B cell (primary cell): ENCODE measurements at regions not wholly inside any gene's neighbourhood (a gene's known extent, or its start where the extent isn't known, plus 50 kb on each side); places are given as distances from the start of the nearest gene placed in this dataset.

Source experiments
- ATAC-seq: fragments of 200-7000 bp; cut with Tn5 transposase; one replicate; pipeline ENCODE4 v1.10.0; 2021; ENCODE audit warnings: low read depth, mild to moderate bottlenecking, moderate number of reproducible peaks, moderate library complexity
- CTCF ChIA-PET: fragments of 350-600 bp; sonication (Branson Sonifier 250); formaldehyde crosslinking; loops from one replicate; lab custom pipeline; 2021; ENCODE audit warnings: antibody characterized with exemption, inconsistent platforms; lab: Charles Lee
- POLR2A ChIA-PET: fragments of 350-600 bp; sonication (Branson Sonifier 250); formaldehyde crosslinking; loops from one replicate; lab custom pipeline; 2021; ENCODE audit warnings: antibody characterized with exemption; lab: Charles Lee
- DNase-seq: peaks from one replicate; pipeline ENCODE4 v3.0.0; 2013
- H2AFZ ChIP-seq: 2 replicates; pipeline ENCODE4 v1.6.1; 2012; ENCODE audit warnings: mild to moderate bottlenecking, low read depth, low read length; ENCODE audit not compliant: insufficient read depth, poor library complexity, severe bottlenecking
- H3K27ac ChIP-seq, 2 donors: 1 replicate in 1 of 2; 2 replicates in 1 of 2; pipeline ENCODE4 v1.5.1; 2012 to 2013; ENCODE audit warnings: low read length in 2 of 2, mild to moderate bottlenecking in 2 of 2, moderate library complexity in 1 of 2
- H3K27me3 ChIP-seq, 4 experiments: fragments of 200-600 bp in 1 of 4; sonication (generic) in 1 of 4; replicated peaks in 1 of 4; 1 replicate in 2 of 4; 2 replicates in 2 of 4; pipeline versions ENCODE4 v1.6.1 to v1.7.0; 2013 to 2016; ENCODE audit warnings: low read length in 3 of 4, mild to moderate bottlenecking in 2 of 4, mixed read lengths in 1 of 4, moderate library complexity in 1 of 4; ENCODE audit not compliant: insufficient read depth in 4 of 4, control insufficient read depth in 3 of 4; ENCODE audit errors: control extremely low read depth in 1 of 4
- H3K36me3 ChIP-seq, 2 experiments: replicated peaks in 1 of 2; 1 replicate in 1 of 2; 2 replicates in 1 of 2; pipeline versions ENCODE4 v1.6.1 to v1.7.1; 2013; ENCODE audit warnings: low read length in 1 of 2; ENCODE audit not compliant: insufficient read depth in 2 of 2, control insufficient read depth in 1 of 2; ENCODE audit errors: control extremely low read depth in 1 of 2, extremely low read depth in 1 of 2
- H3K4me1 ChIP-seq, 2 donors: fragments of 200-600 bp in 1 of 2; sonication (generic) in 1 of 2; 1 replicate in 1 of 2; 2 replicates in 1 of 2; pipeline versions ENCODE4 v1.5.1 to v1.6.1; 2013 to 2017; ENCODE audit warnings: low read length in 2 of 2; ENCODE audit not compliant: control insufficient read depth in 2 of 2, insufficient read depth in 2 of 2
- H3K4me2 ChIP-seq: replicated peaks from 2 replicates; pipeline ENCODE3; 2012; ENCODE audit warnings: mild to moderate bottlenecking, low read depth, low read length; ENCODE audit not compliant: poor library complexity, severe bottlenecking
- H3K4me3 ChIP-seq, 5 experiments: fragments of 200-600 bp in 1 of 5; sonication (generic) in 1 of 5; 1 replicate in 3 of 5; 2 replicates in 2 of 5; pipeline versions ENCODE4 v1.5.1 to v1.7.0; 2011 to 2016; ENCODE audit warnings: low read length in 4 of 5, mild to moderate bottlenecking in 4 of 5, low read depth in 2 of 5, control low read depth in 1 of 5, moderate library complexity in 1 of 5; ENCODE audit not compliant: insufficient read depth in 1 of 5; ENCODE audit errors: control extremely low read depth in 1 of 5, extremely low read depth in 1 of 5
- H3K79me2 ChIP-seq: fragments of 200-600 bp; sonication (generic); one replicate; pipeline ENCODE4 v1.6.0; 2016; ENCODE audit warnings: low read length; ENCODE audit not compliant: control insufficient read depth, insufficient read depth
- H3K9ac ChIP-seq: fragments of 200-600 bp; sonication (generic); 2 replicates; pipeline ENCODE4 v1.6.1; 2017; ENCODE audit warnings: mild to moderate bottlenecking, low read length, moderate library complexity
- H3K9me3 ChIP-seq, 3 donors: one replicate each; pipeline versions ENCODE4 v1.6.1 to v1.7.1; 2013; ENCODE audit warnings: low read length in 2 of 3; ENCODE audit not compliant: control insufficient read depth in 2 of 3, insufficient read depth in 1 of 3; ENCODE audit errors: control extremely low read depth in 1 of 3
- H4K20me1 ChIP-seq: 2 replicates; pipeline ENCODE4 v1.6.0; 2012; ENCODE audit warnings: mild to moderate bottlenecking, low read length; ENCODE audit not compliant: insufficient read depth, control insufficient read depth, poor library complexity, severe bottlenecking
- H3K27ac Mint-ChIP-seq: one replicate; pipeline ENCODE4 v1.8.0; 2021; ENCODE audit warnings: mixed read lengths
- H3K27me3 Mint-ChIP-seq: one replicate; pipeline ENCODE4 v1.8.0; 2021; ENCODE audit warnings: mixed read lengths
- H3K4me1 Mint-ChIP-seq: one replicate; pipeline ENCODE4 v1.8.0; 2021; ENCODE audit warnings: mixed read lengths
- H3K4me3 Mint-ChIP-seq: one replicate; pipeline ENCODE4 v1.8.0; 2021; ENCODE audit warnings: mixed read lengths
- H3K9me3 Mint-ChIP-seq: one replicate; pipeline ENCODE4 v1.8.0; 2022; ENCODE audit warnings: mixed read lengths; ENCODE audit not compliant: insufficient read depth
- CTCF ChIP-seq: fragments of 200-600 bp; IDR thresholded peaks from one replicate; pipeline ENCODE4 v1.8.0; 2022; ENCODE audit warnings: antibody characterized with exemption, mild to moderate bottlenecking
- EZH2 ChIP-seq: IDR thresholded peaks from 2 replicates; pipeline ENCODE4 v1.6.1; 2012; ENCODE audit warnings: borderline replicate concordance, low read depth, mild to moderate bottlenecking, moderate library complexity, low read length; ENCODE audit not compliant: insufficient read depth, poor library complexity, severe bottlenecking
- WGBS: methylation state at CpG from one replicate; pipeline ENCODE4 v1.1.5; 2013; ENCODE audit warnings: missing lambda C conversion rate; ENCODE audit not compliant: insufficient coverage; 5-methylcytosine and 5-hydroxymethylcytosine counted together
- intact Hi-C: fragments of 100-400 bp; cut with micrococcal nuclease; formaldehyde crosslinking; loops from one replicate; pipeline ENCODE4 v1.10.0; 2022

DNA sequence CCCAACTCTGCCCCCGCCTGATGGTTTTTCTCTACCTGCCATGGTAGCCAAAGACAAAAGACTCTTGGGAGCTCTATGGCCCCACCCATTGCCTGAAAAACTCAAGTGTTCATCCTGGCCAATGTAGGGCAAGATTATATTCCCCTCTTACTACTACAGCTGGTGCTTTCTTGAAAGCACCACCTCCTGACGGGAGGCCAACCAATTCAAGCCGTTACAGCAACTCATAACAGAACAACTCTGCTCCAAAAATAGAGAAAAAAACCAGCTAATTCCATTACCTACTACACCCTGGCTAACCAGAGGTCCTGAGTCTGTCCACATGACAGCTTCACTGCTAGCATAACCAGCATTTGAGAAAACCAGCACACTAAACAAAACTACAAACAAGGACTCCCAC lies 127.5 kb upstream of the GAREM1 start:
- Histone ChIP-seq H3K4me2 (no peak overlapping the region), H2AFZ (no peak overlapping the region), H3K36me3 (no peaks in the 10 kb centered on the region), H3K4me3 (no peak overlapping the region), H3K27ac (no peak overlapping the region), H3K79me2 (no peaks in the 10 kb centered on the region), H4K20me1 (no peaks in the 10 kb centered on the region), H3K27me3 (peaks cover 0 to 3% (median 1%) of the 10 kb centered on the region in 4 experiments), H3K9me3 (peaks cover 0 to 9% (median 0%) of the 10 kb centered on the region in 3 donors), H3K9ac (no peak overlapping the region), H3K4me1 (no peaks in the 10 kb centered on the region)
- ATAC-seq (no peak), DNase-seq (no peak)
- no peak overlapping the region for H3K27ac Mint-ChIP-seq
- intact Hi-C loops: no loop called here
- POLR2A ChIA-PET: no interaction called here
- no peaks in the 10 kb centered on the region for H3K4me1 Mint-ChIP-seq
- CTCF ChIA-PET: no interaction called here
- H3K9me3 Mint-ChIP-seq: peaks cover 7% of the 10 kb centered on the region
- peaks cover under 1% of the 10 kb centered on the region for H3K27me3 Mint-ChIP-seq
- 79% methylated on average over 3 of the region's 3 CpGs for WGBS
- TF ChIP-seq CTCF: no peak
- no peak for TF ChIP-seq EZH2
- H3K4me3 Mint-ChIP-seq: no peak overlapping the region

DNA sequence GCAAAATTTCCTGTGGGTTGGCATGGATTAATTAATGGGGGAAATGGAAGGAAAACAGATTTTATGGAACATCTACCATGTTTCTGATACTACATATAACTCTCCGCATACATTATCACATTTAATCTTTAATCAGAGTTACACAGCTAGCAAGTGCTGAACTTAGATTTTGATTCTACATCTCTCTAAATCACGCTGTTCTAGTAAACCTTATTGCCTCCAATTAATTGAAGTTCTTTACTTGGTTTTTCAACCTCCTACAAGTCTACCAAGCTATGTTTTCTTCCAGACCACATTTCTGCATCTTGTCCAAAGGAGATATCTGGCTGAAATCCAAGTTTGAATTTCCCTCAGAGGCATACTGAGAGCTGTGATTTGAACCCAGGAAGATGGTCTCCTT lies 125.8 kb upstream of the GAREM1 start:
- Mint-ChIP-seq H3K4me1 (no peaks in the 10 kb centered on the region), H3K9me3 (peaks cover 7% of the 10 kb centered on the region), H3K4me3 (no peak overlapping the region), H3K27me3 (peaks cover 4% of the 10 kb centered on the region), H3K27ac (no peak overlapping the region)
- no peak for ATAC-seq
- Histone ChIP-seq H3K4me3 (no peak overlapping the region), H3K36me3 (no peaks in the 10 kb centered on the region), H3K79me2 (no peaks in the 10 kb centered on the region), H3K9me3 (peaks cover 0 to 9% (median 0%) of the 10 kb centered on the region in 3 donors), H4K20me1 (no peaks in the 10 kb centered on the region), H2AFZ (no peak overlapping the region), H3K4me2 (no peak overlapping the region), H3K4me1 (no peaks in the 10 kb centered on the region), H3K27me3 (peaks cover 0 to 3% (median 1%) of the 10 kb centered on the region in 4 experiments), H3K27ac (no peak overlapping the region), H3K9ac (no peak overlapping the region)
- CTCF ChIA-PET: no interaction called here
- 100% methylated on average over 1 of the region's 2 CpGs for WGBS
- intact Hi-C loops: no loop called here
- TF ChIP-seq CTCF: no peak
- no peak for TF ChIP-seq EZH2
- POLR2A ChIA-PET: no interaction called here
- DNase-seq: no peak
